Neural crest cell (in vitro differentiated cells): ENCODE measurements at regions not wholly inside any gene's neighbourhood (a gene's known extent, or its start where the extent isn't known, plus 50 kb on each side); places are given as distances from the start of the nearest gene placed in this dataset.

Experiments used
- DNase-seq: peaks from one replicate; pipeline ENCODE4 v3.0.0; 2021; ENCODE audit warnings: low read depth, mixed read lengths, low spot score
- H3K27ac Mint-ChIP-seq: one replicate; pipeline ENCODE4 v1.8.0; 2021; ENCODE audit warnings: mild to moderate bottlenecking, mixed read lengths; ENCODE audit not compliant: unreplicated experiment
- H3K27me3 Mint-ChIP-seq: 2 replicates; pipeline ENCODE4 v1.8.0; 2021; ENCODE audit warnings: low read depth, mild to moderate bottlenecking, mixed read lengths
- H3K36me3 Mint-ChIP-seq: 2 replicates; pipeline ENCODE4 v1.8.0; 2021; ENCODE audit warnings: low read depth, mild to moderate bottlenecking, mixed read lengths
- H3K4me1 Mint-ChIP-seq: 2 replicates; pipeline ENCODE4 v1.8.0; 2021; ENCODE audit warnings: mixed read lengths
- H3K4me3 Mint-ChIP-seq: one replicate; pipeline ENCODE4 v1.8.0; 2021; ENCODE audit warnings: mild to moderate bottlenecking, mixed read lengths
- H3K9me3 Mint-ChIP-seq: 2 replicates; pipeline ENCODE4 v1.8.0; 2021; ENCODE audit warnings: mixed read lengths
- TF ChIP-seq, protein P1 (sequence below): fragments of 200-600 bp; sonication (generic); conservative IDR thresholded peaks from 2 replicates; pipeline ENCODE4 v1.5.0; 2021; ENCODE audit warnings: antibody characterized with exemption, mild to moderate bottlenecking

GRCh38 chr10:3497581-3497980 is 287.4 kb downstream of the KLF6 start:
- Mint-ChIP-seq H3K27me3 (no peaks in the 10 kb centered on the region), H3K27ac (no peak overlapping the region), H3K4me3 (no peak overlapping the region), H3K9me3 (no peaks in the 10 kb centered on the region), H3K36me3 (no peaks in the 10 kb centered on the region), H3K4me1 (peaks cover 60% of the 10 kb centered on the region)
- no peak for DNase-seq
- TF ChIP-seq, protein P1, sequence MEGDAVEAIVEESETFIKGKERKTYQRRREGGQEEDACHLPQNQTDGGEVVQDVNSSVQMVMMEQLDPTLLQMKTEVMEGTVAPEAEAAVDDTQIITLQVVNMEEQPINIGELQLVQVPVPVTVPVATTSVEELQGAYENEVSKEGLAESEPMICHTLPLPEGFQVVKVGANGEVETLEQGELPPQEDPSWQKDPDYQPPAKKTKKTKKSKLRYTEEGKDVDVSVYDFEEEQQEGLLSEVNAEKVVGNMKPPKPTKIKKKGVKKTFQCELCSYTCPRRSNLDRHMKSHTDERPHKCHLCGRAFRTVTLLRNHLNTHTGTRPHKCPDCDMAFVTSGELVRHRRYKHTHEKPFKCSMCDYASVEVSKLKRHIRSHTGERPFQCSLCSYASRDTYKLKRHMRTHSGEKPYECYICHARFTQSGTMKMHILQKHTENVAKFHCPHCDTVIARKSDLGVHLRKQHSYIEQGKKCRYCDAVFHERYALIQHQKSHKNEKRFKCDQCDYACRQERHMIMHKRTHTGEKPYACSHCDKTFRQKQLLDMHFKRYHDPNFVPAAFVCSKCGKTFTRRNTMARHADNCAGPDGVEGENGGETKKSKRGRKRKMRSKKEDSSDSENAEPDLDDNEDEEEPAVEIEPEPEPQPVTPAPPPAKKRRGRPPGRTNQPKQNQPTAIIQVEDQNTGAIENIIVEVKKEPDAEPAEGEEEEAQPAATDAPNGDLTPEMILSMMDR = no peak

DNA sequence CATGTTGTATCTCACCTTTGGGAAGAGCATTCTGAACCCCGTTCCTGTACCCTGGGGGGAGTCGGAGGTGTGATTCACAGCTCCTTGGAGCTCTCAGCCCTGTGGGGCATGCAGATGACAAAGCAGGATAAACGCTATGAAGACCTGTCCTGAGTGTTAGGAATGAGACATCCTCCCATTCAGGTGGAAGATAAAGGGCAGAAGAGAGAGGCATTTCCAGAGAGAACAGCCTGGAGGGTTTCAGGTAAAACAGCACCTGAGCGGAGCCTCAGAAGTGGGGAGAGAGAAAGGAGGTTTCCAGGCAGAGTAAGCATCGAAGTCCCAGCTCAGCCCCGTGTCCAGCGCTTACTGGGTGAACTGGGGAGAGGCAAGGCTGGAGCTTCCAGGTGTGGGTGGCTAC is 288.9 kb downstream of the KLF6 start:
- H3K27ac Mint-ChIP-seq = no peak overlapping the region
- TF ChIP-seq, protein P1 = no peak
- no peak for DNase-seq
- H3K27me3 Mint-ChIP-seq = no peaks in the 10 kb centered on the region
- H3K9me3 Mint-ChIP-seq = no peaks in the 10 kb centered on the region
- H3K36me3 Mint-ChIP-seq = no peaks in the 10 kb centered on the region
- H3K4me1 Mint-ChIP-seq = peaks cover 46% of the 10 kb centered on the region
- H3K4me3 Mint-ChIP-seq = no peak overlapping the region

- no peak for DNase-seq
- H3K4me3 Mint-ChIP-seq = no peak overlapping the region
- H3K27me3 Mint-ChIP-seq = no peaks in the 10 kb centered on the region
- H3K36me3 Mint-ChIP-seq = no peaks in the 10 kb centered on the region
- peaks cover 37% of the 10 kb centered on the region for H3K4me1 Mint-ChIP-seq
- H3K9me3 Mint-ChIP-seq = no peaks in the 10 kb centered on the region
- no peak overlapping the region for H3K27ac Mint-ChIP-seq
- TF ChIP-seq, protein P1 = no peak
Measured at GRCh38 chr10:3495281-3495680, 289.7 kb downstream of the KLF6 start.

DNA sequence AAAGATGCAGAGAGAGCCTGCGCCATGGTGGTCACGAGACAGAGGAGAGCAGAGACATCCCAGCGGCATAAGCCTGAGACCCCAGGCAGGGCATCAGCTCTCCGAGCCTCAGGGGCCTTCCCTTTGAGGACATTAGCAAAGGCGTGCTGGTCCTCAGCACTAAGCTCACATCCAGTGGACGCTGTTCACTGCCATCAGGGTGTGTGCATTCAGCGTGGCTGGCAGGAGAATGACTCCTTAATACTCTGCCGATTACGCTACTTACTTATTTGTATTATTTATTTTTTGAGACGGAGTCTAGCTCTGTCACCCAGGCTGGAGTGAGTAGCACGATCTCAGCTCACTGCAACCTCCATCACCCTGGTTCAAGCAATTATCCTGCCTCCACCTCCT is 290.2 kb downstream of the KLF6 start:
- TF ChIP-seq, protein P1 = no peak
- Mint-ChIP-seq H3K27me3 (no peaks in the 10 kb centered on the region), H3K4me1 (peaks cover 34% of the 10 kb centered on the region), H3K9me3 (peaks cover 3% of the 10 kb centered on the region), H3K36me3 (peaks cover 2% of the 10 kb centered on the region), H3K27ac (no peak overlapping the region), H3K4me3 (no peak overlapping the region)
- no peak for DNase-seq

- no peaks in the 10 kb centered on the region for H3K27me3 Mint-ChIP-seq
- H3K4me3 Mint-ChIP-seq = no peak overlapping the region
- H3K27ac Mint-ChIP-seq = no peak overlapping the region
Measured at GRCh38 chr10:3494131-3494837, 290.7 kb downstream of the KLF6 start.

More at GRCh38 chr10:3494131-3494837, 290.7 kb downstream of the KLF6 start:
- DNase-seq = no peak
- TF ChIP-seq, protein P1 = no peak
- Mint-ChIP-seq H3K4me1 (peaks cover 34% of the 10 kb centered on the region), H3K36me3 (peaks cover 5% of the 10 kb centered on the region), H3K9me3 (peaks cover 7% of the 10 kb centered on the region)
